Colonic mucosa (tissue), 4 donors: ENCODE measurements at regions not wholly inside any gene's neighbourhood (a gene's known extent, or its start where the extent isn't known, plus 50 kb on each side); places are given as distances from the start of the nearest gene placed in this dataset.

Experiments
- DNase-seq: peaks from one replicate; pipeline ENCODE4 v3.0.0-alpha.2; 2020
- H3K27ac ChIP-seq: fragments of 200-600 bp; one replicate; pipeline ENCODE4 v1.8.0; 2021
- H3K27me3 ChIP-seq: fragments of 200-600 bp; one replicate; pipeline ENCODE4 v1.8.0; 2021
- H3K36me3 ChIP-seq: fragments of 200-600 bp; one replicate; pipeline ENCODE4 v1.8.0; 2021
- H3K4me1 ChIP-seq: fragments of 200-600 bp; one replicate; pipeline ENCODE4 v1.8.0; 2021; ENCODE audit warnings: mild to moderate bottlenecking
- H3K4me3 ChIP-seq: fragments of 200-600 bp; one replicate; pipeline ENCODE4 v1.8.0; 2021
- H3K9ac ChIP-seq, 2 donors: one replicate each; pipeline ENCODE4 v1.7.0; 2013; ENCODE audit warnings: control low read depth in 2 of 2, low read depth in 2 of 2, low read length in 2 of 2
- H3K9me3 ChIP-seq: fragments of 200-600 bp; one replicate; pipeline ENCODE4 v1.8.0; 2021
- CTCF ChIP-seq: fragments of 200-600 bp; IDR thresholded peaks from one replicate; pipeline ENCODE4 v1.8.0; 2022; ENCODE audit warnings: antibody characterized with exemption, mild to moderate bottlenecking
- intact Hi-C: fragments of 100-400 bp; cut with DNase I; formaldehyde crosslinking; loops from one replicate; pipeline ENCODE4 v1.14.1; 2022
- donor health status: healthy.
- donor health status: DM: no; HTN: no; CAD: no.
- donor health status: DM: no; HTN: no; CAD: no.

GRCh38 chr2:120629241-120629895, 106.3 kb upstream of the GLI2 start:
- no peak for TF ChIP-seq CTCF
- DNase-seq = no peak
- Histone ChIP-seq H3K27ac (no peak overlapping the region), H3K9ac (no peak overlapping the region), H3K27me3 (no peaks in the 10 kb centered on the region), H3K36me3 (no peaks in the 10 kb centered on the region), H3K4me3 (no peak overlapping the region), H3K9me3 (no peaks in the 10 kb centered on the region), H3K4me1 (no peaks in the 10 kb centered on the region)
- intact Hi-C loops = no loop called here

GRCh38 chr2:120630031-120630701, 105.5 kb upstream of the GLI2 start:
- Histone ChIP-seq H3K4me3 (no peak overlapping the region), H3K4me1 (no peaks in the 10 kb centered on the region), H3K36me3 (no peaks in the 10 kb centered on the region), H3K9me3 (no peaks in the 10 kb centered on the region), H3K9ac (no peak overlapping the region), H3K27ac (no peak overlapping the region), H3K27me3 (no peaks in the 10 kb centered on the region)
- no peak for DNase-seq
- no peak for TF ChIP-seq CTCF
- intact Hi-C loops = no loop called here

GRCh38 chr2:120631236-120631635, 104.4 kb upstream of the GLI2 start:
- intact Hi-C loops = no loop called here
- H3K27ac ChIP-seq = no peak overlapping the region
- no peak for DNase-seq
- H3K36me3 ChIP-seq = no peaks in the 10 kb centered on the region
- no peak overlapping the region for H3K4me3 ChIP-seq
- H3K9me3 ChIP-seq = no peaks in the 10 kb centered on the region
- no peaks in the 10 kb centered on the region for H3K27me3 ChIP-seq
- no peak overlapping the region for H3K9ac ChIP-seq
- no peaks in the 10 kb centered on the region for H3K4me1 ChIP-seq
- no peak for TF ChIP-seq CTCF

GRCh38 chr2:120631724-120632123, 103.9 kb upstream of the GLI2 start:
- intact Hi-C loops = no loop called here

More at GRCh38 chr2:120631724-120632123, 103.9 kb upstream of the GLI2 start:
- Histone ChIP-seq H3K36me3 (no peaks in the 10 kb centered on the region), H3K9me3 (no peaks in the 10 kb centered on the region), H3K27ac (no peak overlapping the region), H3K4me1 (no peaks in the 10 kb centered on the region), H3K4me3 (no peak overlapping the region), H3K27me3 (no peaks in the 10 kb centered on the region), H3K9ac (no peak overlapping the region)
- no peak for TF ChIP-seq CTCF
- DNase-seq = no peak
